ENCODE measurements at regions not wholly inside any gene's neighbourhood (a gene's known extent, or its start where the extent isn't known, plus 50 kb on each side); places are given as distances from the start of the nearest gene placed in this dataset.

DNA sequence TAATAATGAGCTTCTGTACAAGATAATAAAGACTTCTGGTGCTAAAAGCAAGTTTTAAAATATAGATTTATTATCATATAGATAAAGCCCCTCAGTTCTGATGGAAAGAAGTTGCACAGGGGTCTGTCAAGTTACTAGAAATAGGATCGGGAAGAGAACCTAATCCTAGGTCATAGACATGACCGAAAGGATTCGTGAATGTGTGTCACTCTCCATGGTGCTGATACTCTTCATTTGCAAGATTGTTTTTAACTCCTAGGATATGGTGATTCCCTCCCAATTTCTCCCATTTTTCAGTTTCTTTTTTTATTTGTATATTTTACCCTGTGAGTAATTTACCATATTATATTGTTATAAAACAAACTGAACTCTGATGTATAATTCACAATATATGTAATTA is 58.9 kb upstream of the CTNNA2 start:
- DNase-seq = no peak

DNA sequence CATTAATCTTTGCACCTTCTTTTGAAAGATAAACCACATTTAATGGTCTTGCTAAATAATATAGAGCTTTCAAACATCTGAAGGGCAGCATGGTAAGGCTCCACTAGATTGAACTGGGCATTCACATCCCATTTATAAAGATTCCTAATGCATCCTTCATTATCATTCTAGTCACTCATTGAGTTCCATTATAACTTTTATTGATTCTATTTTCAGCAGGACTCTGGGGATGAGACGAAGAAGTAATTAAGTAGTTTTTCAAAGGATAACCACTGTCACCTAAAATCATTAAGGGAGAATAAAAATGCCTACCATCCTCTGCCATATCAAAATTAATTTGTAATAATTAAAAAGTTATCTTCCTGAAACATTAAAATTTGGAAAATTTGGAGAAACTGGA is 60.2 kb upstream of the CTNNA2 start:
- DNase-seq = no peak

DNA sequence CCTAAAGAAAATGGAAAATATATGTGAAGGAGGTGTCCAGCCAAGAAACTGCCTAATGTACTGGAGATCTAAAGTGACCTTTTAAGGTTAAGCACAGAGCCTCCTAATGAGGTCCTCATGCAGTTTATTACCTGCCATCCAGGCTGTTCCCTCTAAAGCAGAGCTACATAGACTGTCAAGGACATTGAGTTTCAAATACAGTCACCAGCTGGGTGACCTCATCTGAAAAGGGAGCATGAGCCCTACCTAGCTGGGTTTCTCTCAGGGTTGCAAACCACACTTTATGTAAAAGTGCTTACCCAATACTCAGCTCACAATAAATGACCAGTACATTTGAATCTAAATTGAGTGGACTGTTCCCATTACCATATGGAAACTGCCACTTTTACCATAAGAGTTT is 65.4 kb upstream of the CTNNA2 start:
- no peak for DNase-seq

DNA sequence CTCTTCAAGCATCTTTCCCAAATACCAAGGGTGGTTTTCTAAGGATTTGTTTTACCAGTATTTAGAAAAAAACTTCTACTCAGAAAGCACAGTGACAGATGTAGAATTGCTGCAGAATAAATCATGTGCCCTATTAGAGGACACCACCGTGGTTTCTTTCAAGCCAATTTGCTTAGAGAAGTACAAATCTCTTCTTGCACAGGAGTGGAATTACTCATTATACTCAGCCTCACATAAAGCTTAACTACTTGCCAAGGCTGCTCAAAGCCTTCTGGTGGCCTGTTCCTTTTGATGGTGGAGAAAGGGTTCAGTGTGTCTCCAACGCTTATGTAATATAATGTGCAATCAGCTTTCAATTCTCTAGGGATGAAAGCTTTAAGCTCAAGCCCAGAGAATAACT is 66.5 kb upstream of the CTNNA2 start:
- DNase-seq = no peak

DNA sequence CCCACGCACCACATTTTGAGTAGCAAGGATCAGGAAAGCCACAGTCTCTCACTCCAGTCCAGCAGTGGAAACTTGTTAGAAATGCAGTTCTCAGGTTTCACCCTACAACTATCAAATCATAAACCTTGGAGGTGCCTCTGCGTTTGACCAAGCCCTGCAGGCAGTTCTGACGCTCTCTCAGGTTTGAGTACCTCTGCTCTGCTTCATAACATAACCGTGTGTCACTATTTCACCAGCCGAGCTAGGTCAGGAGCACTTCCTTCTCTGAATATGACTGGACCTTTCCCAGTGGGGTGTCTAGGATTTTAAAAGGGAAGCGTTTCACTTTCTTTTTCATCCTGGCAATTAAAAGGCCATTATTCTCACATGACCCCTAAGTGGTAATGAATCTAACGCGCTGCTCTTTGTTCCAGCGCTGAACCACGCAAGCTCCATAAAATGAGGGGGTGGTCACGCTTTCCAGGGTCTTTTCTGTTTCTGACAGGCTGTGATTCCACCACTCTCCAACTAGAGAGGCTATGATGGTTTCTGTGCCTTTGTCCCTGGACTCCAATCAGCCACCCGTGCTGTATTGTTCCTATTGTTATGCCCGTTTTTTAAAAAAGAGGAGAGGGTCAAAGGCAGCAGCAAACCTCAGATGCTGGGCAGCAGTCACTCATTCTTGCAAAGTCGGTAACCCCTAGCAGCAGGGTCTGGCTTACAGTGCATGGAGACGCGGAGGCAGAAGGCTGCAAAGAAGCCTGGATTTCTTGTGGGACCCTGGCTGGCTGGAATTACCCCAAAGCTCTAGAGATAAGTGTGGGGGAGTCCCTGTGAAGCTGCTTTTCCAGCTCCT is 75.2 kb upstream of the CTNNA2 start:
- no peak for DNase-seq

DNA sequence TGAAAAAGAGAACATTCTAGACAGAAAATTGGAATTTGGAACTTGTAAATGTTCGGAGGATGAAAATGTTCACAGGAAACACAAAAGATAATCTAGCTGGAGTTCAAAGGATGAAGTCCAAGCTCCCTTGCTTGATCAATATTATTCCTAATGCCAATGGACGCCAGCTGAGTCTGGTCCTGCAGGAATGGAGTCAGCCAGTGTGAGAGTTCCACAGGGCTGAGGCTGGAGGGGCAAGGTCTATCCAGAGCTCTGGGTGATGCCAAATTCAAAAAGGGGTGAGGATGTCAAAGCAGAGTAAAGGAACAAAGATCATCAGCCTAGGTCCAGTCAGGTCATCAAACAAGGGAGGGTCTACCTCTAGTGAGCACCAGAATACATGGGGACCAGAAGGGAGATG is 78.5 kb upstream of the CTNNA2 start:
- no peak for DNase-seq

DNA sequence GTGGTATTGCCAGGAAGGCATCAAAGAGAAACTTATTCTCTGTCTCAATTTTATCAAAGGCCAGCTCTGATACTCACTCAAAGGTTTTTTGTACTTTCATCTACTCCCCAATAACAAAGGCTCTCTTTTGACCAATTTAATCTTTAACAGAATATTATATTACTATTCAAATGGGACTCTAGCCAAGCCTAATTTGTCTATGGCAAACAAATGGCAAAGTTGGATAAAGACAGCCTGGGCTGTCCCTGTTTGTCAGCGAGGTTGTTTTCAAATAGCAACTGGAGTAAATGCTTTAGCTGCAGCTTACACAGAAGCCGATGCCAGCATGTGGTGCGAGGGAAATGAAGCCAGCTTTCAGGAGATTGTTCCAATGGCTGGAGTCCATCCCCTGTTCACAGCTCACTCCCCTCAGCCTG is 80.1 kb upstream of the CTNNA2 start:
- no peak for DNase-seq

- no peak for DNase-seq
Observed at GRCh38 chr2:79428745-79429144, 84.1 kb upstream of the CTNNA2 start.

DNA sequence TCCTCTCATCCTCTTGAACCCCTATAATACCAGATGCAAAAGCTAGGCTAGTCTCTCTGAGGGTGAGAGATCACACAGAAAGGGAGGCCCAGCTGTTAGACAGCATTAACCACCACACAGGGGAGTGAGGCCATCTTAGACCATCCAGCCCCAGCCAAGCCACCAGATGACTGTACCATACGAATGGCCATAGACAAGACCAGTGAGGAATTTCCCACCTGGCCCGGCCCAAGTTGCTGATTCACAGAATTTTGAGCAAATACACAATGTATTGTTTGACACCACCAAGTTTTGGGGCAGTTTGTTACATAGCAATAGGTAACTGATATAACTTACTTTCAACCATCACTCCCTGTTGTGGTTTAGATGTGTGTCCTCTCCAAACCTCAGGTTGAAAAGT is 98.2 kb upstream of the CTNNA2 start:
- DNase-seq = no peak

GRCh38 chr2:79394485-79394859 is 118.4 kb upstream of the CTNNA2 start:
- no peak for DNase-seq

GRCh38 chr2:79393806-79394484 is 118.9 kb upstream of the CTNNA2 start:
- DNase-seq = no peak

DNA sequence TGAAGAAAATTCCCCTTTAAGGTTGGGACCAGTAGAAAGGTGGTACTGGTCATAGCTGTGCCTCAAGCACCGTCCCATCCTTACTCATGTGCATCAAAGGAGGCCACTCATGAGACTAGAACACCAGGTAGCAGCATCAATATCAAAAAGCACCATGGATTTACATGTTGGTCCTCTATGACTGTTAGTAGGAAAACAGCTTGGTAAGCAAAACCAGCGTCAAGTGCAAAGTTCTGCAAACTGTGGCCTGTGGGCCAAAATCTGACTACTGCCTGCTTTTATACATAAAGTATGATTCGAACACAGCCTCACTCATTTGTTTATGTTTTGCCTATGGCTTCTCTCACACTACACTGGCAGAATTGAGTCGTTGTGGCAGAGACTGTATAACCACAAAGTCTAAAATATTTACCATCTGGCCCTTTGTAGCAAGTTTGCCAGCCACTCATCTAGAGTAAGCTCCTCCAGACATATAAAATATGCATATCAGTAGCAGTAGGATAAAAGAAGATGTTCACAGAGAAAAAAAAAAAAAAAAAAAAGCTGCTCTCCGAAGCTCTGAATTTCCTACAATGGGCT is 119.7 kb upstream of the CTNNA2 start:
- no peak for DNase-seq

DNA sequence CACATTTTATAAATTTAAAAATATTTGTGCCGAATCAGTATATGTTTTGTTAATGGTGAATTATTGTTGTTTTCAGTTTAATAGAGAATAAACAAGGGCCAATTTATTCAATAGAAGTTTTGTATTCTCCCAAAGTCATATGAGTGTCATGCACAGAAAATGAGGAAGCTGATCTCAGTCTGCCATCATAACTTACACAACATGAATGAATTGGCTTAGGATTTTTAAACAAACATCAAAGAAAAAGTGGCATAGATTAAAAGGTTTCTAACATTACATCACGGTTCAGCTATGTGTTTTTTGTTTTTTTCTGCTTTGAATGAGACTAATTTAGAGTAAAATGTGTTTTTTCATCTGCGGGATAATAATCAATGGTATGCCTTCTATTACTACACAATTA is 123.4 kb upstream of the CTNNA2 start:
- DNase-seq = no peak

- no peak for DNase-seq
Observed at GRCh38 chr2:79388024-79388423, 124.8 kb upstream of the CTNNA2 start.

- DNase-seq = no peak
Observed at GRCh38 chr2:79387431-79387830, 125.4 kb upstream of the CTNNA2 start.

GRCh38 chr2:79383681-79384080 is 129.2 kb upstream of the CTNNA2 start:
- no peak for DNase-seq

GRCh38 chr2:79375817-79376216 is 137.0 kb upstream of the CTNNA2 start:
- no peak for DNase-seq

DNA sequence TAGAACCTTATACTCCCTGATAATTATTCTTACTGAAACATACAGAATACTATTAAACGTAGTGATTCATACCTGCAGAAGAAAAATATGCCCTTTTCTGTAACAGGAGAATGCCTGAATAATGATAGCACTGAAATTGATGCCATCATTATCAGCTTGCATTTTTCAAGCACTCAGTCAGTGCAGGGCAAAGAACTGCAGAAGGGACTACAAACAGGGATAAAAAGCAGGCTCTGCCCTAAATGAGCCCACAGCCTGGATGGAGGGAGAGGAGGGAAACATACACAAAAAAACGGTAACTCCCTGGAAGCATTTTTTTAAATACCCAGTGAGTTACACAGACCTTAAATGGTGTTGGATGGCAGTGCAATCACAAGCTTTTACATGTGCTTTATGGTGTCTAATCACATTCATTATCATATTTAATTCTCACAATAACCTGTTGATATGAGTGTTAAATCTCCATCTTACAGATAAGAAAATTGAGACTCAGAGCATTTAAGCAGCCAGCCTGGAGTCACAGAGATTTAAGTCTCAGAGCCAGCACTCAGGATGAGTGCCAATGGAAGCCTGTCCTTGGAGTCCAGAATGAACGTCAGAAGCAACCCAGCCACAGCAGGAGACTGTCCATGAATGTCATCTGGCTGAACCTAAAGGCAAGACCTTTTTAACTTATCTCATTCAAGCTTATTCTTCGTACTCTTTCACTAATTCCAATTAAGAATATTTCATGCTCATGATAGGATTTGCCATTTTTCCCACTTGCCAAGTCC is 139.3 kb upstream of the CTNNA2 start:
- no peak for DNase-seq

GRCh38 chr2:79370976-79371538 is 141.8 kb upstream of the CTNNA2 start:
- no peak for DNase-seq

DNA sequence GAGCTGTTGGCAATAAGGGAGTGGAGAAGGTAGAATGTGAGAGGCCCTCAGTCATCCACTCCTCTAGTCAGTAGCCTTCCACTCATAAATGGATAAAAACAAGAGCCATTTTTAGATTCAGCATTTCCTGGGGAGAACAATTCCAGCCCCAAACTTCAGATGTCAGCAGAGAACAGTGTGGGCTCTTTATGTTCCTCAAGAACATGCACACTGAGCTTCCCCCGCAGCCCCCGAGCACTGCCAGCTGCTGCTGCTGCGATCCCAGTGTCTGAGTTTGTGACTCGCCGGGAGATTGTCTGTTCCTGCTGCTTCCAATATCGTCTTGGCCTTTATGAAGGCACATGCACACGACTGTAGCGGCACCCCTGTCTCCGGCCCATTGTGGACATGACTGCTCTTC is 143.7 kb upstream of the CTNNA2 start:
- DNase-seq = no peak

DNA sequence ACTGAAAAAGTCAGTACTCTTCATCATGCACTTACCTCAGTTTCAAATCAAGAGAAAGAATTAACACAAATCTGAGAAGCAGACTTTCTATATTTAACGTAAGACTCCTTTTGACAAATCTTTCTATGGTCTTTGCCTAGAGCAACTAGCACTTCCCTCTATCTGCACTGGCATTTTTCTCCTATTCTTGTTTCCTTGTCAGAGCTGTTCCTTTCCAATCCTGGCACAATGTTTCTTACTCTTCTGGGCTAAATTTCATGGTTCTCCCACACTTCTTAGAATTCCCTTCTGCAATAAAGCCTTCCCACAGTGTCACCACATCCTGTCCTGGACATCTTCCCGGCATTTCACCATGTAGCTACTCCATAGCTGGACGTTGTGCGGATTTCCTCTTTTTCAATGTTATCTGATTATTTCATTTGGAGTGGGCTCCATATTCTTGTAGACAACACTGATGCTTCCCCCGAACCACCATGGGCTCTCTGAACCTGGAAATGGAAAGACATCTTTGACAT is 144.7 kb upstream of the CTNNA2 start:
- DNase-seq = no peak

- DNase-seq = no peak
Observed at GRCh38 chr2:79359419-79359818, 153.4 kb upstream of the CTNNA2 start.

- no peak for DNase-seq
Observed at GRCh38 chr2:79355569-79355968, 157.3 kb upstream of the CTNNA2 start.
